ENCODE measurements at regions not wholly inside any gene's neighbourhood (a gene's known extent, or its start where the extent isn't known, plus 50 kb on each side); places are given as distances from the start of the nearest gene placed in this dataset.

DNA sequence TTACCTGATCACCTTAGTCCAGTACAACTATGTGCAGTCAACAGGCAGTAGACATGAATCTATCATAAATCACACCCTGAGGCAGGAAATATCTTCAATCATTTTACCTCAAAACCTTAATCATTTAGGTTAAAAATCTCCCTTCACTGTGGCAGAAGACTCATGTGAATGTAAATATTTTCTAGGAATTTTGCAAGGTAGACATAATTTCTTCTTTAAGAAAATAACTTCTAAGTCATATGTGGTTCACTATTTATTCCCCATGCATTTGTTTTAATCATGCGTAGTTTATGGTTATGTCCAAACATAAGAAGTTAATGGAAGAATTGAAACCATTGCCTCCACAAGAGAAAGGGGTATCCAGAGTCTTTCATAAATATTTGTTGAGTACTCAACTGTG, 97.0 kb downstream of the HMHB1 start:
- CTCF ChIA-PET (ENCODE audit: low intra/inter-chr PET ratio, low total read pairs): no interaction called here
- POLR2A ChIA-PET: no interaction called here

DNA sequence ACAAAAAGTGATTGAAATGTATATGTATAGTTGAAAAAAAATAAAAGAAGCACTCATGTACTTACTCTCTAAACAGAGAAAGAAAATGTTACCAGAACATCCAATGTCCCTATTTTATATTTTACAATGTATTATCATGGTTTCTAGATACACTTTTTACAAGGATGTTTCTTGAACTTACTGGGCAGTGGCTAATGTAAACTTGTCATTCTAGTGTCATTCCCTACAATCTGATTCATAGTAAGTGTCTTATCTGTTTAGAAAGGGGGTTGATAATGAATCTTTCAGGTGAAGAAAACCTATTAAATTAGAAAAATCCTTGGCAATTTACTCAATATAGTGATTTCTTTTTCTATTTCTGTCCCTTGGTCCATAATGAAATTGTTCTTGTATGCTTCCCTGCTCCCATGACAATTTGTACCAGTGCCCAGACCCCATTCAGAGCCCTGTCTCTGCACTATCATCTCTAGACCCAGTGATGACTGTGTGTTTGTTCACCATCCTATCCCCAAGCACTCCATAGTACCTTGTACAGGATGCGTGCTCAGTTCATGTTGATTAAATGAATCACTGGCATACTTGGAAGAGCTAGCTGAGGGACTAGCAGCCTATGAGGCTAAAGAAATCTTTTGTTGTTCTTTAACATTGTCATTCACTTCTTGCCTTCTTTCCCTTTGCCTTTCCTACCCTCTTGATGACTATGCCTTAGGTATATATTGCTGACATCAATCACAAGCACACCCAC, 101.2 kb downstream of the HMHB1 start:
- no peaks in the 10 kb centered on the region for H3K36me3 ChIP-seq (replicated peaks in 1 of 2; ENCODE audit: control insufficient read depth in 1 of 2, insufficient read depth in 2 of 2, low read length in 2 of 2)
- CTCF ChIA-PET (ENCODE audit: low intra/inter-chr PET ratio, low total read pairs): no interaction called here
- H3K4me2 ChIP-seq (ENCODE audit: low read depth, low read length): no peak overlapping the region
- H3K27ac ChIP-seq (ENCODE audit: extremely low read length, insufficient read depth, low read length): no peak overlapping the region
- H3K4me3 ChIP-seq (replicated peaks in 1 of 3; ENCODE audit: insufficient read depth in 1 of 3, low read depth in 2 of 3, low read length in 3 of 3): no peak overlapping the region
- H4K20me1 ChIP-seq (ENCODE audit: insufficient read depth, low read length): no peaks in the 10 kb centered on the region
- FAIRE-seq (no peak), DNase-seq (ENCODE audit: low spot score) (peak; percentile 4), ATAC-seq (no peak; the same call in 2 of the 3 replicates)
- intact Hi-C loops (cut with micrococcal nuclease; ENCODE audit: unreplicated experiment) (no loop called here), in situ Hi-C loops (cut with HindIII; ENCODE audit: extremely low pct_ligation_motif_present, low pct_unique_long_range_greater_than_20kb) (no loop called here)
- H3K4me1 ChIP-seq (ENCODE audit: insufficient read depth, low read length): no peaks in the 10 kb centered on the region
- 8% methylated on average over 1 of the region's 1 CpG for WGBS (ENCODE audit: low lambda C conversion rate)
- BruUV-seq (replicated peaks): no TSS peak
- H3K27me3 ChIP-seq (ENCODE audit: control insufficient read depth in 1 of 2, insufficient read depth in 2 of 2, low read length in 2 of 2): no peaks in the 10 kb centered on the region; a peak in 1 of 5 replicates
- H3K9me3 ChIP-seq (ENCODE audit: low read length): no peaks in the 10 kb centered on the region
- POLR2A ChIA-PET: no interaction called here
- H2AFZ ChIP-seq (ENCODE audit: low read length): no peak overlapping the region
- H3K79me2 ChIP-seq (ENCODE audit: insufficient read depth, low read length): no peaks in the 10 kb centered on the region
- no peak overlapping the region for H3K9ac ChIP-seq (ENCODE audit: insufficient read depth, low read depth, low read length)
- TF ChIP-seq, protein P1, sequence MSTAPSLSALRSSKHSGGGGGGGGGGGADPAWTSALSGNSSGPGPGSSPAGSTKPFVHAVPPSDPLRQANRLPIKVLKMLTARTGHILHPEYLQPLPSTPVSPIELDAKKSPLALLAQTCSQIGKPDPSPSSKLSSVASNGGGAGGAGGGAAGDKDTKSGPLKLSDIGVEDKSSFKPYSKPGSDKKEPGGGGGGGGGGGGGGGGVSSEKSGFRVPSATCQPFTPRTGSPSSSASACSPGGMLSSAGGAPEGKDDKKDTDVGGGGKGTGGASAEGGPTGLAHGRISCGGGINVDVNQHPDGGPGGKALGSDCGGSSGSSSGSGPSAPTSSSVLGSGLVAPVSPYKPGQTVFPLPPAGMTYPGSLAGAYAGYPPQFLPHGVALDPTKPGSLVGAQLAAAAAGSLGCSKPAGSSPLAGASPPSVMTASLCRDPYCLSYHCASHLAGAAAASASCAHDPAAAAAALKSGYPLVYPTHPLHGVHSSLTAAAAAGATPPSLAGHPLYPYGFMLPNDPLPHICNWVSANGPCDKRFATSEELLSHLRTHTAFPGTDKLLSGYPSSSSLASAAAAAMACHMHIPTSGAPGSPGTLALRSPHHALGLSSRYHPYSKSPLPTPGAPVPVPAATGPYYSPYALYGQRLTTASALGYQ (CRISPR knock-in tag; IDR thresholded peaks at IDR 0.05): no peak
- TF ChIP-seq PHF8 (CRISPR knock-in tag; IDR thresholded peaks at IDR 0.05): no peak
- no peak for TF ChIP-seq NFIB (CRISPR knock-in tag; IDR thresholded peaks at IDR 0.05; ENCODE audit: borderline replicate concordance)
- no peak for TF ChIP-seq AHR (CRISPR knock-in tag; IDR thresholded peaks at IDR 0.05)
- no peak for TF ChIP-seq TGIF2 (CRISPR knock-in tag; IDR thresholded peaks at IDR 0.05)
- no peak for TF ChIP-seq ZNF138 (CRISPR knock-in tag; IDR thresholded peaks at IDR 0.05; ENCODE audit: low read depth)
- no peak for TF ChIP-seq ZFP36L1 (CRISPR knock-in tag; IDR thresholded peaks at IDR 0.05)
- no peak for TF ChIP-seq KDM5A (IDR thresholded peaks at IDR 0.05; ENCODE audit: borderline replicate concordance, low read length)
- no peak for TF ChIP-seq ZNF570 (CRISPR knock-in tag; IDR thresholded peaks at IDR 0.05; ENCODE audit: borderline replicate concordance)
- TF ChIP-seq ZNF562 (CRISPR knock-in tag; IDR thresholded peaks at IDR 0.05; ENCODE audit: borderline replicate concordance): no peak
- TF ChIP-seq ZNF746 (CRISPR knock-in tag; IDR thresholded peaks at IDR 0.05): no peak

More for the DNA sequence above, 97.0 kb downstream of the HMHB1 start:
- Histone ChIP-seq H2AFZ (ENCODE audit: low read length) (no peak overlapping the region), H3K36me3 (replicated peaks in 1 of 2; ENCODE audit: control insufficient read depth in 1 of 2, insufficient read depth in 2 of 2, low read length in 2 of 2) (no peaks in the 10 kb centered on the region), H3K27ac (ENCODE audit: extremely low read length, insufficient read depth, low read length) (no peak overlapping the region), H3K4me2 (ENCODE audit: low read depth, low read length) (no peak overlapping the region), H3K4me3 (replicated peaks in 1 of 3; ENCODE audit: insufficient read depth in 1 of 3, low read depth in 2 of 3, low read length in 3 of 3) (no peak overlapping the region), H3K9ac (ENCODE audit: insufficient read depth, low read depth, low read length) (no peak overlapping the region), H3K4me1 (ENCODE audit: insufficient read depth, low read length) (no peaks in the 10 kb centered on the region), H3K27me3 (ENCODE audit: control insufficient read depth in 1 of 2, insufficient read depth in 2 of 2, low read length in 2 of 2) (no peaks in the 10 kb centered on the region; a peak in 1 of 5 replicates), H4K20me1 (ENCODE audit: insufficient read depth, low read length) (no peaks in the 10 kb centered on the region), H3K79me2 (ENCODE audit: insufficient read depth, low read length) (no peaks in the 10 kb centered on the region), H3K9me3 (ENCODE audit: low read length) (no peaks in the 10 kb centered on the region)
- intact Hi-C loops (cut with micrococcal nuclease; ENCODE audit: unreplicated experiment) (no loop called here), in situ Hi-C loops (cut with HindIII; ENCODE audit: extremely low pct_ligation_motif_present, low pct_unique_long_range_greater_than_20kb) (no loop called here)
- DNase-seq (ENCODE audit: low spot score): no peak
- ATAC-seq: no peak
- TF ChIP-seq, protein P2, sequence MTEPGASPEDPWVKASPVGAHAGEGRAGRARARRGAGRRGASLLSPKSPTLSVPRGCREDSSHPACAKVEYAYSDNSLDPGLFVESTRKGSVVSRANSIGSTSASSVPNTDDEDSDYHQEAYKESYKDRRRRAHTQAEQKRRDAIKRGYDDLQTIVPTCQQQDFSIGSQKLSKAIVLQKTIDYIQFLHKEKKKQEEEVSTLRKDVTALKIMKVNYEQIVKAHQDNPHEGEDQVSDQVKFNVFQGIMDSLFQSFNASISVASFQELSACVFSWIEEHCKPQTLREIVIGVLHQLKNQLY (CRISPR knock-in tag; IDR thresholded peaks at IDR 0.05): no peak
- peak; percentile 69 for TF ChIP-seq MAFF (IDR thresholded peaks at IDR 0.05; ENCODE audit: low read depth, low read length)
- no peak for TF ChIP-seq MAFG (CRISPR knock-in tag; IDR thresholded peaks at IDR 0.05)
- TF ChIP-seq ZNF737 (CRISPR knock-in tag; IDR thresholded peaks at IDR 0.05; ENCODE audit: borderline replicate concordance): no peak
- peak; percentile 72 to 82 for TF ChIP-seq MAFK (conservative IDR thresholded peaks at IDR 0.05 in 1 of 2, IDR thresholded peaks at IDR 0.05 in 1 of 2; ENCODE audit: low read length in 2 of 2)
- no TSS peak for BruUV-seq (replicated peaks)
- 100% methylated on average over 1 of the region's 1 CpG for WGBS (ENCODE audit: low lambda C conversion rate)
- no peak for FAIRE-seq

Measured in HepG2 (cell line).